Esophagus muscularis mucosa (tissue), 4 donors: ENCODE measurements at regions not wholly inside any gene's neighbourhood (a gene's known extent, or its start where the extent isn't known, plus 50 kb on each side); places are given as distances from the start of the nearest gene placed in this dataset.

Experiments used
- DNase-seq: peaks from one replicate; pipeline ENCODE4 v3.0.0-alpha.2; 2017; ENCODE audit errors: extremely low spot score
- H3K27ac ChIP-seq, 4 donors: fragments of 200-600 bp; sonication (generic); replicated peaks in 1 of 4; 1 replicate in 3 of 4; 2 replicates in 1 of 4; pipeline ENCODE4 v1.5.1; 2016 to 2019; ENCODE audit warnings: mild to moderate bottlenecking in 1 of 4
- H3K27me3 ChIP-seq, 4 donors: fragments of 200-600 bp; sonication (generic); one replicate each; pipeline versions ENCODE4 v1.5.1 to v1.6.0; 2016 to 2019
- H3K36me3 ChIP-seq, 4 donors: fragments of 200-600 bp; sonication (generic); one replicate each; pipeline ENCODE4 v1.5.1; 2016 to 2019
- H3K4me1 ChIP-seq, 4 donors: fragments of 200-600 bp; sonication (generic); one replicate each; pipeline ENCODE4 v1.5.1; 2016 to 2019
- H3K4me3 ChIP-seq, 4 donors: fragments of 200-600 bp; sonication (generic); 1 replicate in 2 of 4; 2 replicates in 2 of 4; pipeline ENCODE4 v1.5.1; 2016 to 2019; ENCODE audit warnings: mild to moderate bottlenecking in 4 of 4, moderate library complexity in 1 of 4
- H3K9me3 ChIP-seq, 4 donors: fragments of 200-600 bp; sonication (generic); 1 replicate in 3 of 4; 2 replicates in 1 of 4; pipeline ENCODE4 v1.5.1; 2016 to 2019
- CTCF ChIP-seq, 3 experiments: fragments of 200-600 bp in 2 of 3; fragments of 450-650 bp in 1 of 3; sonication (generic) in 2 of 3; IDR thresholded peaks; one replicate each; pipeline ENCODE4 v1.5.1; 2017 to 2019; ENCODE audit warnings: antibody characterized with exemption in 3 of 3, mild to moderate bottlenecking in 2 of 3, moderate library complexity in 1 of 3
- EP300 ChIP-seq: sonication (generic); formaldehyde crosslinking; IDR thresholded peaks from one replicate; pipeline ENCODE4 v1.6.1; 2017; ENCODE audit warnings: antibody characterized with exemption
- POLR2A ChIP-seq: fragments of 450-650 bp; IDR thresholded peaks from one replicate; pipeline ENCODE4 v1.6.1; 2017; ENCODE audit warnings: antibody characterized with exemption, moderate library complexity, mild to moderate bottlenecking, low read depth
- POLR2AphosphoS5 ChIP-seq, 2 donors: sonication (generic); formaldehyde crosslinking; IDR thresholded peaks; one replicate each; pipeline ENCODE4 v1.6.1; 2017; ENCODE audit warnings: antibody characterized with exemption in 2 of 2
- WGBS: methylation state at CpG from one replicate; pipeline ENCODE4 v1.1.5; 2018; 5-methylcytosine and 5-hydroxymethylcytosine counted together
- intact Hi-C: fragments of 100-400 bp; cut with DNase I; formaldehyde crosslinking; loops from one replicate; pipeline ENCODE4 v1.15.1; 2023

GRCh38 chr4:19416146-19416545 lies 835.6 kb upstream of the SLIT2 start:
- H3K9me3 ChIP-seq, result no peaks in the 10 kb centered on the region
- no peaks in the 10 kb centered on the region for H3K4me1 ChIP-seq
- intact Hi-C loops, result no loop called here
- no peak overlapping the region for H3K4me3 ChIP-seq
- H3K27me3 ChIP-seq, result no peaks in the 10 kb centered on the region
- no peak for DNase-seq
- no peak for TF ChIP-seq POLR2A
- no peak for TF ChIP-seq EP300
- no peak for TF ChIP-seq POLR2AphosphoS5 (IDR thresholded peaks at IDR 0.05)
- TF ChIP-seq CTCF (IDR thresholded peaks at IDR 0.05), result no peak
- H3K36me3 ChIP-seq, result no peaks in the 10 kb centered on the region
- no peak overlapping the region for H3K27ac ChIP-seq

GRCh38 chr4:19408490-19408889 lies 843.2 kb upstream of the SLIT2 start:
- WGBS, result 95% methylated on average over 1 of the region's 1 CpG
- intact Hi-C loops, result no loop called here
- TF ChIP-seq POLR2A (no peak), CTCF (IDR thresholded peaks at IDR 0.05) (no peak), POLR2AphosphoS5 (IDR thresholded peaks at IDR 0.05) (no peak), EP300 (no peak)

GRCh38 chr4:19406789-19407188 lies 844.9 kb upstream of the SLIT2 start:
- intact Hi-C loops, result no loop called here
- H3K36me3 ChIP-seq, result no peaks in the 10 kb centered on the region
- H3K27me3 ChIP-seq, result no peaks in the 10 kb centered on the region
- H3K4me3 ChIP-seq, result no peak overlapping the region
- no peaks in the 10 kb centered on the region for H3K4me1 ChIP-seq
- TF ChIP-seq POLR2AphosphoS5 (IDR thresholded peaks at IDR 0.05), result no peak
- TF ChIP-seq POLR2A, result no peak
- no peak overlapping the region for H3K27ac ChIP-seq
- H3K9me3 ChIP-seq, result no peaks in the 10 kb centered on the region
- no peak for DNase-seq

More at GRCh38 chr4:19408490-19408889, 843.2 kb upstream of the SLIT2 start:
- no peak for DNase-seq
- no peak overlapping the region for H3K27ac ChIP-seq
- no peaks in the 10 kb centered on the region for H3K9me3 ChIP-seq
- no peaks in the 10 kb centered on the region for H3K4me1 ChIP-seq
- H3K4me3 ChIP-seq, result no peak overlapping the region
- no peaks in the 10 kb centered on the region for H3K36me3 ChIP-seq
- H3K27me3 ChIP-seq, result no peaks in the 10 kb centered on the region

- H3K27me3 ChIP-seq, result no peaks in the 10 kb centered on the region
- TF ChIP-seq EP300 (no peak), POLR2A (no peak), POLR2AphosphoS5 (IDR thresholded peaks at IDR 0.05) (no peak), CTCF (IDR thresholded peaks at IDR 0.05) (no peak)
- no peaks in the 10 kb centered on the region for H3K9me3 ChIP-seq
- WGBS, result 38% methylated on average over 5 of the region's 5 CpGs
- H3K36me3 ChIP-seq, result no peaks in the 10 kb centered on the region
- DNase-seq, result no peak
- no peak overlapping the region for H3K27ac ChIP-seq
- intact Hi-C loops, result no loop called here
- H3K4me3 ChIP-seq, result no peak overlapping the region
- H3K4me1 ChIP-seq, result no peaks in the 10 kb centered on the region
Measured at GRCh38 chr4:19403786-19404370, 847.8 kb upstream of the SLIT2 start.

GRCh38 chr4:19402581-19403065 lies 849.1 kb upstream of the SLIT2 start:
- Histone ChIP-seq H3K9me3 (no peaks in the 10 kb centered on the region), H3K27me3 (no peaks in the 10 kb centered on the region), H3K27ac (no peak overlapping the region), H3K4me3 (no peak overlapping the region), H3K4me1 (no peaks in the 10 kb centered on the region), H3K36me3 (no peaks in the 10 kb centered on the region)
- TF ChIP-seq POLR2A, result no peak
- no peak for TF ChIP-seq EP300
- no peak for TF ChIP-seq POLR2AphosphoS5 (IDR thresholded peaks at IDR 0.05)
- TF ChIP-seq CTCF (IDR thresholded peaks at IDR 0.05), result no peak
- no peak for DNase-seq
- intact Hi-C loops, result no loop called here
- 59% methylated on average over 2 of the region's 2 CpGs for WGBS
